Natural killer cell (primary cell): ENCODE measurements at regions not wholly inside any gene's neighbourhood (a gene's known extent, or its start where the extent isn't known, plus 50 kb on each side); places are given as distances from the start of the nearest gene placed in this dataset.

Experiments
- ATAC-seq, 3 donors: fragments of 150-1000 bp in 2 of 3; fragments of 200-7000 bp in 1 of 3; cut with Tn5 transposase; 1 replicate in 1 of 3; 2 replicates in 2 of 3; pipeline ENCODE4 v1.10.0; 2021; ENCODE audit warnings: mild to moderate bottlenecking in 2 of 3, moderate library complexity in 2 of 3
- DNase-seq, 2 donors: peaks; one replicate each; pipeline versions ENCODE4 v3.0.0 to v3.0.0-alpha.2; 2013 to 2021; ENCODE audit warnings: mixed read lengths in 1 of 2
- H3K27ac ChIP-seq: one replicate; pipeline ENCODE4 v1.5.1; 2013; ENCODE audit warnings: mild to moderate bottlenecking, low read length
- H3K27me3 ChIP-seq: one replicate; pipeline ENCODE4 v1.6.1; 2013; ENCODE audit warnings: low read length; ENCODE audit not compliant: control insufficient read depth, insufficient read depth
- H3K36me3 ChIP-seq: one replicate; pipeline ENCODE4 v1.6.1; 2013; ENCODE audit warnings: low read length; ENCODE audit not compliant: control insufficient read depth, insufficient read depth
- H3K4me1 ChIP-seq: one replicate; pipeline ENCODE4 v1.6.1; 2013; ENCODE audit warnings: low read length; ENCODE audit not compliant: control insufficient read depth, insufficient read depth
- H3K4me3 ChIP-seq: one replicate; pipeline ENCODE4 v1.5.1; 2013; ENCODE audit warnings: low read length
- H3K9me3 ChIP-seq: one replicate; pipeline ENCODE4 v1.6.1; 2013; ENCODE audit warnings: low read length; ENCODE audit not compliant: control insufficient read depth, insufficient read depth
- H3K27ac Mint-ChIP-seq, 2 donors: one replicate each; pipeline ENCODE4 v1.8.0; 2022; ENCODE audit warnings: mild to moderate bottlenecking in 2 of 2, mixed read lengths in 2 of 2, moderate library complexity in 1 of 2
- H3K27me3 Mint-ChIP-seq, 2 donors: one replicate each; pipeline ENCODE4 v1.8.0; 2022; ENCODE audit warnings: low read depth in 2 of 2, mixed read lengths in 2 of 2
- H3K36me3 Mint-ChIP-seq: one replicate; pipeline ENCODE4 v1.8.0; 2022; ENCODE audit warnings: mixed read lengths
- H3K4me1 Mint-ChIP-seq, 2 donors: one replicate each; pipeline ENCODE4 v1.8.0; 2022; ENCODE audit warnings: mixed read lengths in 2 of 2
- H3K4me3 Mint-ChIP-seq: one replicate; pipeline ENCODE4 v1.8.0; 2022; ENCODE audit warnings: mild to moderate bottlenecking, moderate library complexity, mixed read lengths
- H3K9me3 Mint-ChIP-seq, 2 donors: one replicate each; pipeline ENCODE4 v1.8.0; 2022; ENCODE audit warnings: mixed read lengths in 2 of 2
- CTCF ChIP-seq: fragments of 200-600 bp; IDR thresholded peaks from one replicate; pipeline ENCODE4 v1.8.0; 2022; ENCODE audit warnings: antibody characterized with exemption
- WGBS: methylation state at CpG from one replicate; pipeline ENCODE4 v1.1.7; 2013; ENCODE audit warnings: missing lambda C conversion rate; ENCODE audit not compliant: insufficient coverage; 5-methylcytosine and 5-hydroxymethylcytosine counted together
- intact Hi-C: fragments of 100-400 bp; cut with micrococcal nuclease; formaldehyde crosslinking; loops from one replicate; pipeline ENCODE4 v1.14.2; 2022

- WGBS, result 86% methylated on average over 8 of the region's 8 CpGs
- Histone ChIP-seq H3K4me3 (no peak overlapping the region), H3K27me3 (peaks cover 2% of the 10 kb centered on the region), H3K36me3 (no peaks in the 10 kb centered on the region), H3K27ac (no peak overlapping the region), H3K4me1 (no peaks in the 10 kb centered on the region), H3K9me3 (no peaks in the 10 kb centered on the region)
- Mint-ChIP-seq H3K36me3 (no peaks in the 10 kb centered on the region), H3K27ac (no peak overlapping the region), H3K9me3 (no peaks in the 10 kb centered on the region), H3K4me1 (no peaks in the 10 kb centered on the region), H3K4me3 (no peak overlapping the region), H3K27me3 (peaks cover 11 to 34% of the 10 kb centered on the region in 2 donors)
- intact Hi-C loops, result no loop called here
- no peak for TF ChIP-seq CTCF
- ATAC-seq, result no peak
- DNase-seq, result no peak
These were observed 175.3 kb upstream of the EXOC2 start for GRCh38 chr6:868201-868600.

DNA sequence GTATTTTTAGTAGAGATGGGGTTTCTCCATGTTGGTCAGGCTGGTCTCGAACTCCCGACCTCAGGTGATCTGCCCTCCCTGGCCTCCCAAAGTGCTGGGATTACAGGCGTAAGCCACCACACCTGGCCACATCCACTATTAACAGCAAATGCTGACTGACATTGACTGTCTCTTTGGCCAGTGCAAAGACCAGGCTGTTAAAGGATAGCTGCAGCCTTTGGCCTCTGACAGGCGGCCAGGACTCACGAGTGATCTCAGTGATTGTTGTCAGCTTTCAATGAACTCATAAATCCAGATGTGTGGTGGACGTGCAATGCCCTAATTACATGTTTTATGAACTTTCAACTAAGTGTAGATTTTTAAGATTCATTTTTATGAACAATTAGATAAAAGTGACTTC, 174.4 kb upstream of the EXOC2 start:
- 92% methylated on average over 6 of the region's 6 CpGs for WGBS
- no peak overlapping the region for H3K4me3 Mint-ChIP-seq
- no peak overlapping the region for H3K4me3 ChIP-seq

GRCh38 chr6:866316-866715, 173.4 kb upstream of the EXOC2 start:
- no peak for ATAC-seq
- Histone ChIP-seq H3K4me1 (no peaks in the 10 kb centered on the region), H3K36me3 (no peaks in the 10 kb centered on the region), H3K9me3 (no peaks in the 10 kb centered on the region), H3K27ac (no peak overlapping the region), H3K27me3 (peaks cover 5% of the 10 kb centered on the region), H3K4me3 (no peak overlapping the region)
- 71% methylated on average over 8 of the region's 9 CpGs for WGBS
- no peak overlapping the region for H3K4me3 Mint-ChIP-seq
- H3K27ac Mint-ChIP-seq, result no peak overlapping the region
- no peaks in the 10 kb centered on the region for H3K9me3 Mint-ChIP-seq
- DNase-seq, result no peak
- no peaks in the 10 kb centered on the region for H3K36me3 Mint-ChIP-seq
- peaks cover 11 to 34% of the 10 kb centered on the region in 2 donors for H3K27me3 Mint-ChIP-seq
- no peaks in the 10 kb centered on the region for H3K4me1 Mint-ChIP-seq
- intact Hi-C loops, result no loop called here
- TF ChIP-seq CTCF, result no peak

More for the DNA sequence above, 174.4 kb upstream of the EXOC2 start:
- no peaks in the 10 kb centered on the region for H3K4me1 Mint-ChIP-seq
- no peak overlapping the region for H3K27ac Mint-ChIP-seq
- H3K9me3 Mint-ChIP-seq, result no peaks in the 10 kb centered on the region
- ATAC-seq (no peak), DNase-seq (no peak)
- Histone ChIP-seq H3K9me3 (no peaks in the 10 kb centered on the region), H3K27ac (no peak overlapping the region), H3K36me3 (no peaks in the 10 kb centered on the region), H3K27me3 (peaks cover 2% of the 10 kb centered on the region), H3K4me1 (no peaks in the 10 kb centered on the region)
- H3K36me3 Mint-ChIP-seq, result no peaks in the 10 kb centered on the region
- intact Hi-C loops, result no loop called here
- TF ChIP-seq CTCF, result no peak
- peaks cover 7 to 34% of the 10 kb centered on the region in 2 donors for H3K27me3 Mint-ChIP-seq

DNA sequence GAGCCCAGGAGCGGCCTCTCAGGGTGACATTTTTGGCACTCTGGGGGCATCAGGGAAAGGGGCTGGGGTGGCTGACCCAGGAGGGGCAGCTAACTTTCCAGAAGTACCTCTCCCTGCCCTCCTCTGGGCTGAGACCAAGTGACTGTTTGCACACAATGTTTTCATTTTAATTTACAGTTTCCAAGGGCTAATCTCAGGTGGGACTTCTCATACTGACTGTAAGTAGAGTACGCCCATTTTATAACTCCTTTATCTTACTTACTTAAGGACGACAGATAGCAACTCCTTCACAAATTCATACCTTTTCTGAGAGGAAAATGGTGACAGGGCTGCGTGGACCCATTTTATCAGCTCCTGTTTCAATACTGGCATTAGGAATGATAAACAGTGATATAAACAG, 172.9 kb upstream of the EXOC2 start:
- Histone ChIP-seq H3K36me3 (no peaks in the 10 kb centered on the region), H3K4me1 (no peaks in the 10 kb centered on the region), H3K4me3 (no peak overlapping the region), H3K27me3 (peaks cover 5% of the 10 kb centered on the region), H3K9me3 (no peaks in the 10 kb centered on the region), H3K27ac (no peak overlapping the region)
- ATAC-seq, result no peak
- H3K27me3 Mint-ChIP-seq, result peaks cover 12 to 34% of the 10 kb centered on the region in 2 donors
- H3K4me1 Mint-ChIP-seq, result no peaks in the 10 kb centered on the region
- H3K36me3 Mint-ChIP-seq, result no peaks in the 10 kb centered on the region
- TF ChIP-seq CTCF, result no peak
- no peak for DNase-seq
- intact Hi-C loops, result no loop called here
- WGBS, result 80% methylated on average over 3 of the region's 4 CpGs
- H3K27ac Mint-ChIP-seq, result no peak overlapping the region
- H3K9me3 Mint-ChIP-seq, result no peaks in the 10 kb centered on the region
- H3K4me3 Mint-ChIP-seq, result no peak overlapping the region
